SK-N-SH treated with all-trans-retinoic acid at 6 μM for 48 hours (cell line): ENCODE measurements at regions not wholly inside any gene's neighbourhood (a gene's known extent, or its start where the extent isn't known, plus 50 kb on each side); places are given as distances from the start of the nearest gene placed in this dataset.

Experiments used
- ATAC-seq: fragments of 200-7000 bp; cut with Tn5 transposase; 3 replicates; pipeline ENCODE4 v1.9.1; 2020; ENCODE audit warnings: mild to moderate bottlenecking, moderate library complexity
- ARNTL ChIP-seq: fragments of 450-650 bp; formaldehyde crosslinking; IDR thresholded peaks from 2 replicates; pipeline ENCODE4 v1.5.0; 2020; ENCODE audit warnings: low read depth, mild to moderate bottlenecking, moderate library complexity, borderline replicate concordance
- CREB5 ChIP-seq: fragments of 250-450 bp; sonication (Bioruptor Pico); IDR thresholded peaks from 2 replicates; pipeline ENCODE4 v1.5.1; 2020; ENCODE audit warnings: low read depth, mild to moderate bottlenecking, moderate library complexity
- CSDC2 ChIP-seq: fragments of 250-450 bp; sonication (Bioruptor Pico); IDR thresholded peaks from 2 replicates; pipeline ENCODE4 v1.5.0; 2020; ENCODE audit warnings: mild to moderate bottlenecking, moderate library complexity
- ESRRG ChIP-seq: fragments of 250-450 bp; sonication (Bioruptor Pico); IDR thresholded peaks from 2 replicates; pipeline ENCODE4 v1.6.1; 2021; ENCODE audit warnings: mild to moderate bottlenecking
- GLIS3 ChIP-seq: fragments of 250-450 bp; sonication (Bioruptor Pico); IDR thresholded peaks from 2 replicates; pipeline ENCODE4 v1.5.0; 2020; ENCODE audit warnings: mild to moderate bottlenecking, moderate library complexity
- ISL1 ChIP-seq: fragments of 250-450 bp; sonication (Bioruptor Pico); IDR thresholded peaks from 2 replicates; pipeline ENCODE4 v2.1.2; 2022; ENCODE audit warnings: mild to moderate bottlenecking, moderate library complexity
- OSR1 ChIP-seq: fragments of 250-450 bp; sonication (Bioruptor Pico); IDR thresholded peaks from 2 replicates; pipeline ENCODE4 v1.8.0; 2022; ENCODE audit warnings: moderate library complexity, mild to moderate bottlenecking, inconsistent platforms
- PPARA ChIP-seq: fragments of 250-450 bp; sonication (Bioruptor Pico); IDR thresholded peaks from 2 replicates; pipeline ENCODE4 v1.5.0; 2020; ENCODE audit warnings: mild to moderate bottlenecking, borderline replicate concordance
- RARB ChIP-seq: fragments of 250-450 bp; sonication (Bioruptor Pico); IDR thresholded peaks from 2 replicates; pipeline ENCODE4 v1.8.0; 2021; ENCODE audit warnings: mild to moderate bottlenecking, moderate library complexity
- SNAI2 ChIP-seq: fragments of 250-450 bp; sonication (Bioruptor Pico); IDR thresholded peaks from 2 replicates; pipeline ENCODE4 v1.5.0; 2020; ENCODE audit warnings: mild to moderate bottlenecking, moderate library complexity
- TCF4 ChIP-seq: fragments of 250-450 bp; sonication (Bioruptor Pico); IDR thresholded peaks from 2 replicates; pipeline ENCODE4 v1.8.0; 2021; ENCODE audit warnings: mild to moderate bottlenecking, moderate library complexity, borderline replicate concordance
- TOX ChIP-seq: fragments of 250-450 bp; sonication (Bioruptor Pico); IDR thresholded peaks from 2 replicates; pipeline ENCODE4 v1.8.0; 2021; ENCODE audit warnings: mild to moderate bottlenecking, moderate library complexity, borderline replicate concordance
- ZC3H10 ChIP-seq: fragments of 250-450 bp; sonication (Bioruptor Pico); IDR thresholded peaks from 2 replicates; pipeline ENCODE4 v1.5.1; 2021; ENCODE audit warnings: mild to moderate bottlenecking, moderate library complexity
- ZFP3 ChIP-seq: fragments of 250-450 bp; sonication (Bioruptor Pico); IDR thresholded peaks from 2 replicates; pipeline ENCODE4 v1.5.0; 2020; ENCODE audit warnings: mild to moderate bottlenecking, moderate library complexity
- ZFP30 ChIP-seq: fragments of 450-650 bp; formaldehyde crosslinking; IDR thresholded peaks from 2 replicates; pipeline ENCODE4 v1.5.0; 2022; ENCODE audit warnings: mild to moderate bottlenecking, moderate library complexity
- ZNF565 ChIP-seq: fragments of 450-650 bp; formaldehyde crosslinking; conservative IDR thresholded peaks from 2 replicates; pipeline ENCODE4 v1.5.0; 2020; ENCODE audit warnings: low read depth, mild to moderate bottlenecking, moderate library complexity
- ZNF70 ChIP-seq: fragments of 450-650 bp; formaldehyde crosslinking; IDR thresholded peaks from 2 replicates; pipeline ENCODE4 v1.5.0; 2020; ENCODE audit warnings: mild to moderate bottlenecking, moderate library complexity
- ZNF8 ChIP-seq: fragments of 450-650 bp; formaldehyde crosslinking; IDR thresholded peaks from 2 replicates; pipeline ENCODE4 v1.5.0; 2020; ENCODE audit warnings: mild to moderate bottlenecking, moderate library complexity
- TF ChIP-seq, protein P1 (sequence below): fragments of 250-450 bp; sonication (Bioruptor Pico); IDR thresholded peaks from 2 replicates; pipeline ENCODE4 v1.5.0; 2020; ENCODE audit warnings: mild to moderate bottlenecking, moderate library complexity

DNA sequence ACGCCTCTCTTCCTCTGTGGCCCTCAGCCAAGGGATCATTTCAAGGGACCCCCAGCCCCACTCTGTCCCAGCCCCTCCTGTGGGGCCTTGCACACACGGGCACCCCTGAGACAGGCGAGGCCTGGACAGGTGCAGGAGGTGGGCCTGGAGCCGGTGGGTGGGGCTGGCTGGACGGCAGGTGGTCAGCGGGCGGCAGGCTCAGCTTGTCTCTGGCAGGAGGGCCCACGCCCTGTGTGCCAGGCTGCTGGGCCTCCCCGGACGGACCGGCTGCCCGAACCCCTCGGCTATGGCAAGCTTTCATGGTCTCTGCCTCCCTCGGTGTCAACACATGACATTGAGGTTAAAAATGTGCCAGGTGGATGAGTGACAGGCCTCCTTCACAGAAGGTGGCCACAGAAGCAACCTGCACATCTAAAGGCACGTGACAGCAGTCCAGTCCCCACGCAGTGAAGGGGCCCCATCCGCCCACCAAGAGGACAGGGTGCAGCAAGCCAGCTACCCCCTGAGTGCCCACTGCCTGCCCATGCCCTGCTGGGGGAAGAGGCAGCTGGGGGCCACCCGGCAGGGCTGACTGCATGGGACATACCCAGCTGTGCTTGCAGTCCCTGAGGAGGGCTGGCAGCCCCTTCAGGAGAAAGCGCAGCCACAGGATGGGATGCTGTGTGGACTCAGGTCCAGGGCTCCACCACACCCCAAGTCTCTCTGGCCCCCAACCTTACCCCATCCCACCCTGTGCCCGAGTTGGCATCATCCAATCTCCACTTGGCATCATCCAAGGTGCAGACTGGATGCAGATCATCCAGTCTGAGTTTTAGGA, 109.3 kb downstream of the FAM53A start:
- TF ChIP-seq ARNTL (CRISPR knock-in tag) (no peak), ZNF8 (CRISPR knock-in tag) (no peak), ZNF70 (CRISPR knock-in tag) (no peak)
- TF ChIP-seq, all 23 proteins: peak for 0
- ATAC-seq, result no peak

- no peak for ATAC-seq
- no peak for TF ChIP-seq TCF4
Observed at GRCh38 chr4:1573830-1574459, 110.2 kb downstream of the FAM53A start.

GRCh38 chr4:1572964-1573720, 111.0 kb downstream of the FAM53A start:
- no peak for ATAC-seq
- TF ChIP-seq TOX (CRISPR knock-in tag), result no peak
- TF ChIP-seq RARB (CRISPR knock-in tag), result no peak
- TF ChIP-seq ZFP30 (CRISPR knock-in tag), result no peak
- TF ChIP-seq ZFP3, result no peak
- no peak for TF ChIP-seq OSR1 (CRISPR knock-in tag)
- TF ChIP-seq TCF4, result no peak
- no peak for TF ChIP-seq GLIS3 (CRISPR knock-in tag)
- TF ChIP-seq ZC3H10 (CRISPR knock-in tag), result no peak
- TF ChIP-seq ZNF8 (CRISPR knock-in tag), result no peak
- TF ChIP-seq PPARA, result no peak
- TF ChIP-seq ARNTL (CRISPR knock-in tag), result no peak
- no peak for TF ChIP-seq ZNF565 (CRISPR knock-in tag)
- no peak for TF ChIP-seq CSDC2 (CRISPR knock-in tag)
- TF ChIP-seq ISL1 (CRISPR knock-in tag), result no peak

- TF ChIP-seq ZFP3, result no peak
- ATAC-seq, result no peak
Observed at GRCh38 chr4:1572521-1572920, 111.6 kb downstream of the FAM53A start.

GRCh38 chr4:1572010-1572385, 112.1 kb downstream of the FAM53A start:
- ATAC-seq, result no peak
- TF ChIP-seq ZFP3, result no peak
- no peak for TF ChIP-seq GLIS3 (CRISPR knock-in tag)
- TF ChIP-seq CSDC2 (CRISPR knock-in tag), result no peak
- TF ChIP-seq ZNF70 (CRISPR knock-in tag), result no peak
- TF ChIP-seq ZNF565 (CRISPR knock-in tag), result no peak
- no peak for TF ChIP-seq RARB (CRISPR knock-in tag)
- TF ChIP-seq, protein P1, sequence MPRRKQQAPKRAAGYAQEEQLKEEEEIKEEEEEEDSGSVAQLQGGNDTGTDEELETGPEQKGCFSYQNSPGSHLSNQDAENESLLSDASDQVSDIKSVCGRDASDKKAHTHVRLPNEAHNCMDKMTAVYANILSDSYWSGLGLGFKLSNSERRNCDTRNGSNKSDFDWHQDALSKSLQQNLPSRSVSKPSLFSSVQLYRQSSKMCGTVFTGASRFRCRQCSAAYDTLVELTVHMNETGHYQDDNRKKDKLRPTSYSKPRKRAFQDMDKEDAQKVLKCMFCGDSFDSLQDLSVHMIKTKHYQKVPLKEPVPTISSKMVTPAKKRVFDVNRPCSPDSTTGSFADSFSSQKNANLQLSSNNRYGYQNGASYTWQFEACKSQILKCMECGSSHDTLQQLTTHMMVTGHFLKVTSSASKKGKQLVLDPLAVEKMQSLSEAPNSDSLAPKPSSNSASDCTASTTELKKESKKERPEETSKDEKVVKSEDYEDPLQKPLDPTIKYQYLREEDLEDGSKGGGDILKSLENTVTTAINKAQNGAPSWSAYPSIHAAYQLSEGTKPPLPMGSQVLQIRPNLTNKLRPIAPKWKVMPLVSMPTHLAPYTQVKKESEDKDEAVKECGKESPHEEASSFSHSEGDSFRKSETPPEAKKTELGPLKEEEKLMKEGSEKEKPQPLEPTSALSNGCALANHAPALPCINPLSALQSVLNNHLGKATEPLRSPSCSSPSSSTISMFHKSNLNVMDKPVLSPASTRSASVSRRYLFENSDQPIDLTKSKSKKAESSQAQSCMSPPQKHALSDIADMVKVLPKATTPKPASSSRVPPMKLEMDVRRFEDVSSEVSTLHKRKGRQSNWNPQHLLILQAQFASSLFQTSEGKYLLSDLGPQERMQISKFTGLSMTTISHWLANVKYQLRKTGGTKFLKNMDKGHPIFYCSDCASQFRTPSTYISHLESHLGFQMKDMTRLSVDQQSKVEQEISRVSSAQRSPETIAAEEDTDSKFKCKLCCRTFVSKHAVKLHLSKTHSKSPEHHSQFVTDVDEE (CRISPR knock-in tag), result no peak

DNA sequence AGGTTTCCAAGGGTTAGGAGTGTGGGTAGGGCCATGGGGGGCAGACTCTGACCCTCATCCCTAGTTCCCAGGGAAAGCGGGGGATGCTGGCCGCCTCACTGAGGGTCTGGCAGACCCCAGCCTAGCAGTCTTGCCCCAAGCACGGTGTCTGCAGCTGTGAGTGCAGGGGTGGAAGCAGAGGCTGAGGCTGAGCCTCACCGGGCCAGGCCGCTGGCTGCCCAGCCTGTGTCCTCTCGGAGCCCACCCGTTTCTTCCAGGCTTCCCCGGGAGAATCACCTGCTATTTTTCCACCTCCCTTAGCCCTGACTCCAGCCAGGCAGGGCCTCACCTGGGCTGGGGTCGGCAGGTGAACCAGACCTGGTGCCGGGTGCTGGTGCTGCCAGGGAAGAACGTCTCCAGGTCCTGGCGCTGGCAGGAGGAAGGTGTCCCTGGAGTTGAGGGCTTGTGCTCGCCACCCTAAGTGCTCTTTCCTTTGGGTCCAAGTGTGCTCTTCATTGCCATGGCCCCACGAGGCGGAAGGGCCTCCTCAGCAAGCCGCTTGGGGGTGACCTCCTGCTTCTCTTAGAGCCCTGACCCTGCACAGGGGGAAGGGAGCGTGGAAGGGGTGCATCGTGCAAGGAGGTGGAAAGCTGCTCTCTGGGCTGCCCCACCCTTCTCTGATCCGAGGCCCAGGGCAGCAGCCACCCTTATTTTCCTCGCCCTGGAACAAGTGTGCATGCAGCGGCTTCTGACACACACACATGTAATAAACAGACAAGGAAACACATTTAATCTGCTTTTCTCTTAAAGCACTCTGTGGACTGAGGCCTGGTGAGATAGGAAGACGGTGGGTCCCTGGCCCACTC, 112.7 kb downstream of the FAM53A start:
- TF ChIP-seq GLIS3 (CRISPR knock-in tag) (no peak), TOX (CRISPR knock-in tag) (no peak), SNAI2 (CRISPR knock-in tag) (no peak), ZFP3 (no peak), ARNTL (CRISPR knock-in tag) (no peak), CREB5 (no peak), ESRRG (CRISPR knock-in tag) (no peak), OSR1 (CRISPR knock-in tag) (no peak), ZNF565 (CRISPR knock-in tag) (no peak)
- ATAC-seq, result no peak
